H1 (cell line): ENCODE measurements at regions not wholly inside any gene's neighbourhood (a gene's known extent, or its start where the extent isn't known, plus 50 kb on each side); places are given as distances from the start of the nearest gene placed in this dataset.

ENCODE experiments used
- CEBPB ChIP-seq: IDR thresholded peaks from 2 replicates; pipeline ENCODE4 v1.6.1; 2012; ENCODE audit warnings: low read depth, low read length
- CHD1 ChIP-seq: IDR thresholded peaks from 2 replicates; pipeline ENCODE4 v1.6.1; 2012; ENCODE audit warnings: low read depth, low read length, improper control_type of control experiment
- CTCF ChIP-seq, 3 experiments: IDR thresholded peaks; 1 replicate in 2 of 3; 2 replicates in 1 of 3; pipeline versions ENCODE4 v1.5.1 to v1.6.1; 2011; ENCODE audit warnings: low read length in 3 of 3, mild to moderate bottlenecking in 3 of 3, inconsistent platforms in 2 of 3, low read depth in 1 of 3, moderate library complexity in 1 of 3; ENCODE audit not compliant: insufficient read depth in 1 of 3; ENCODE audit errors: control extremely low read depth in 1 of 3
- EP300 ChIP-seq, 2 experiments: IDR thresholded peaks; 1 replicate in 1 of 2; 2 replicates in 1 of 2; pipeline ENCODE4 v1.6.1; 2011 to 2012; ENCODE audit warnings: low read depth in 2 of 2, low read length in 2 of 2, mild to moderate bottlenecking in 2 of 2, borderline replicate concordance in 1 of 2, inconsistent platforms in 1 of 2, moderate library complexity in 1 of 2
- EZH2 ChIP-seq: fragments of 200-600 bp; sonication (generic); IDR thresholded peaks from 2 replicates; pipeline ENCODE4 v1.7.1; 2012; ENCODE audit warnings: low read depth, mild to moderate bottlenecking, moderate library complexity, low read length, inconsistent platforms; ENCODE audit not compliant: severe bottlenecking
- MAFK ChIP-seq: IDR thresholded peaks from 2 replicates; pipeline ENCODE4 v1.6.1; 2012; ENCODE audit warnings: low read depth, mild to moderate bottlenecking, improper control_type of control experiment, low read length
- POLR2A ChIP-seq, 2 experiments: IDR thresholded peaks; 1 replicate in 1 of 2; 2 replicates in 1 of 2; pipeline ENCODE4 v1.6.1; 2011; ENCODE audit warnings: low read depth in 2 of 2, low read length in 2 of 2, mild to moderate bottlenecking in 2 of 2; ENCODE audit errors: control extremely low read depth in 1 of 2
- SIN3A ChIP-seq, 2 experiments: IDR thresholded peaks in 1 of 2; conservative IDR thresholded peaks in 1 of 2; 2 replicates each; pipeline ENCODE4 v1.6.1; 2011 to 2012; ENCODE audit warnings: low read length in 2 of 2, improper control_type of control experiment in 1 of 2, low read depth in 1 of 2, mild to moderate bottlenecking in 1 of 2
- YY1 ChIP-seq: IDR thresholded peaks from 2 replicates; pipeline ENCODE4 v1.6.1; 2011; ENCODE audit warnings: low read depth, mild to moderate bottlenecking, low read length

GRCh38 chr3:153974614-153975013, 146.6 kb upstream of the ARHGEF26 start:
- TF ChIP-seq MAFK: no peak
- no peak for TF ChIP-seq EP300 (IDR thresholded peaks at IDR 0.05; ENCODE audit: borderline replicate concordance in 1 of 2, low read depth in 2 of 2, low read length in 2 of 2)
- no peak for TF ChIP-seq CEBPB
- no peak for TF ChIP-seq CTCF (IDR thresholded peaks at IDR 0.05; ENCODE audit: control extremely low read depth in 1 of 3, insufficient read depth in 1 of 3, low read depth in 1 of 3, low read length in 3 of 3)
- TF ChIP-seq EZH2: no peak
- no peak for TF ChIP-seq SIN3A (conservative IDR thresholded peaks at IDR 0.05 in 1 of 2, IDR thresholded peaks at IDR 0.05 in 1 of 2; ENCODE audit: low read depth in 1 of 2, low read length in 2 of 2)
- TF ChIP-seq YY1: no peak
- no peak for TF ChIP-seq POLR2A (IDR thresholded peaks at IDR 0.05; ENCODE audit: control extremely low read depth in 1 of 2, low read depth in 2 of 2, low read length in 2 of 2)
- TF ChIP-seq CHD1: no peak
